ENCODE measurements at regions not wholly inside any gene's neighbourhood (a gene's known extent, or its start where the extent isn't known, plus 50 kb on each side); places are given as distances from the start of the nearest gene placed in this dataset.

- Histone ChIP-seq H3K4me3 (ENCODE audit: low read depth, low read length) (no peak overlapping the region; the same call in 1 of the 2 replicates), H3K27me3 (ENCODE audit: insufficient read depth, low read depth, severe bottlenecking) (no peaks in the 10 kb centered on the region), H3K9me3 (ENCODE audit: severe bottlenecking) (peaks cover 5% of the 10 kb centered on the region), H3K27ac (peak overlapping the region; percentile 93), H3K36me3 (no peaks in the 10 kb centered on the region)
- TF ChIP-seq CTCF (IDR thresholded peaks at IDR 0.05; ENCODE audit: low read depth, low read length), result no peak
- peak; percentile 94 for DNase-seq
Measured at GRCh38 chr22:27670701-27671412, 130.7 kb downstream of the MN1 start.

- no peak for TF ChIP-seq CTCF (IDR thresholded peaks at IDR 0.05; ENCODE audit: low read depth, low read length)
- no peak overlapping the region for H3K4me3 ChIP-seq (ENCODE audit: low read depth, low read length)
- H3K9me3 ChIP-seq (ENCODE audit: severe bottlenecking), result peaks cover 2% of the 10 kb centered on the region
- DNase-seq, result no peak
- no peaks in the 10 kb centered on the region for H3K36me3 ChIP-seq
- H3K27ac ChIP-seq, result peak overlapping the region; percentile 93
- no peaks in the 10 kb centered on the region for H3K27me3 ChIP-seq (ENCODE audit: insufficient read depth, low read depth, severe bottlenecking)
Measured at GRCh38 chr22:27671413-27671935, 130.1 kb downstream of the MN1 start.

- H3K27ac ChIP-seq, result peak overlapping the region; percentile 37; the same call in 1 of the 2 replicates
- H3K4me3 ChIP-seq (ENCODE audit: low read depth, low read length), result no peak overlapping the region
- H3K27me3 ChIP-seq (ENCODE audit: insufficient read depth, low read depth, severe bottlenecking), result no peaks in the 10 kb centered on the region
- TF ChIP-seq CTCF (IDR thresholded peaks at IDR 0.05; ENCODE audit: low read depth, low read length), result no peak
- no peak for DNase-seq
- no peaks in the 10 kb centered on the region for H3K36me3 ChIP-seq
- H3K9me3 ChIP-seq (ENCODE audit: severe bottlenecking), result no peaks in the 10 kb centered on the region
Measured at GRCh38 chr22:27672721-27673418, 128.7 kb downstream of the MN1 start.

- no peak for DNase-seq
- no peak overlapping the region for H3K27ac ChIP-seq
- H3K4me3 ChIP-seq (ENCODE audit: low read depth, low read length), result no peak overlapping the region
- no peaks in the 10 kb centered on the region for H3K9me3 ChIP-seq (ENCODE audit: severe bottlenecking)
- TF ChIP-seq CTCF (IDR thresholded peaks at IDR 0.05; ENCODE audit: low read depth, low read length), result no peak
- no peaks in the 10 kb centered on the region for H3K27me3 ChIP-seq (ENCODE audit: insufficient read depth, low read depth, severe bottlenecking)
- no peaks in the 10 kb centered on the region for H3K36me3 ChIP-seq
Measured at GRCh38 chr22:27673839-27674238, 127.7 kb downstream of the MN1 start.

- no peak overlapping the region for H3K4me3 ChIP-seq (ENCODE audit: low read depth, low read length)
- no peak overlapping the region for H3K27ac ChIP-seq
- H3K36me3 ChIP-seq, result no peaks in the 10 kb centered on the region
- no peaks in the 10 kb centered on the region for H3K9me3 ChIP-seq (ENCODE audit: severe bottlenecking)
- no peak for TF ChIP-seq CTCF (IDR thresholded peaks at IDR 0.05; ENCODE audit: low read depth, low read length)
- H3K27me3 ChIP-seq (ENCODE audit: insufficient read depth, low read depth, severe bottlenecking), result no peaks in the 10 kb centered on the region
- DNase-seq, result no peak
Measured at GRCh38 chr22:27674261-27674923, 127.2 kb downstream of the MN1 start.
